HG03095 (cell line): ENCODE measurements at regions not wholly inside any gene's neighbourhood (a gene's known extent, or its start where the extent isn't known, plus 50 kb on each side); places are given as distances from the start of the nearest gene placed in this dataset.

Experiments
- ATAC-seq: cut with Tn5 transposase; IDR thresholded peaks from one replicate; pipeline ENCODE4 v1.9.1; 2021; ENCODE audit warnings: moderate library complexity; ENCODE audit not compliant: unreplicated experiment

- ATAC-seq: no peak
Observed at GRCh38 chr6:104332364-104332763, 527.4 kb downstream of the HACE1 start.

- no peak for ATAC-seq
Observed at GRCh38 chr6:104326173-104327001, 533.3 kb downstream of the HACE1 start.

GRCh38 chr6:104325341-104326172, 534.2 kb downstream of the HACE1 start:
- no peak for ATAC-seq

- no peak for ATAC-seq
Observed at GRCh38 chr6:104324301-104324700, 535.4 kb downstream of the HACE1 start.

- no peak for ATAC-seq
Observed at GRCh38 chr6:104322841-104323240, 536.9 kb downstream of the HACE1 start.

- ATAC-seq: no peak
Observed at GRCh38 chr6:104321301-104321700, 538.4 kb downstream of the HACE1 start.

GRCh38 chr6:104320896-104321295, 538.8 kb downstream of the HACE1 start:
- no peak for ATAC-seq

- ATAC-seq: no peak
Observed at GRCh38 chr6:104312851-104313250, 546.9 kb downstream of the HACE1 start.

- ATAC-seq: no peak
Observed at GRCh38 chr6:104306211-104306610, 553.5 kb downstream of the HACE1 start.

GRCh38 chr6:104305206-104305605, 554.5 kb downstream of the HACE1 start:
- no peak for ATAC-seq

- no peak for ATAC-seq
Observed at GRCh38 chr6:104301951-104302350, 557.8 kb downstream of the HACE1 start.

- ATAC-seq: no peak
Observed at GRCh38 chr6:104286641-104287040, 573.1 kb downstream of the HACE1 start.

GRCh38 chr6:104284872-104285271, 574.8 kb downstream of the HACE1 start:
- no peak for ATAC-seq

GRCh38 chr6:104282581-104282980, 577.1 kb downstream of the HACE1 start:
- ATAC-seq: no peak

GRCh38 chr6:104281370-104281769, 578.3 kb downstream of the HACE1 start:
- ATAC-seq: no peak

- no peak for ATAC-seq
Observed at GRCh38 chr6:104268389-104268788, 591.3 kb downstream of the HACE1 start.

GRCh38 chr6:104266922-104267321, 592.8 kb downstream of the HACE1 start:
- no peak for ATAC-seq

GRCh38 chr6:104256646-104257045, 603.1 kb downstream of the HACE1 start:
- ATAC-seq: no peak

GRCh38 chr6:104253236-104253635, 606.5 kb downstream of the HACE1 start:
- ATAC-seq: no peak

GRCh38 chr6:104252276-104252675, 607.4 kb downstream of the HACE1 start:
- ATAC-seq: no peak

- no peak for ATAC-seq
Observed at GRCh38 chr6:104251651-104252050, 608.1 kb downstream of the HACE1 start.

- no peak for ATAC-seq
Observed at GRCh38 chr6:104240865-104241264, 618.9 kb downstream of the HACE1 start.
